ENCODE measurements at regions not wholly inside any gene's neighbourhood (a gene's known extent, or its start where the extent isn't known, plus 50 kb on each side); places are given as distances from the start of the nearest gene placed in this dataset.

DNA sequence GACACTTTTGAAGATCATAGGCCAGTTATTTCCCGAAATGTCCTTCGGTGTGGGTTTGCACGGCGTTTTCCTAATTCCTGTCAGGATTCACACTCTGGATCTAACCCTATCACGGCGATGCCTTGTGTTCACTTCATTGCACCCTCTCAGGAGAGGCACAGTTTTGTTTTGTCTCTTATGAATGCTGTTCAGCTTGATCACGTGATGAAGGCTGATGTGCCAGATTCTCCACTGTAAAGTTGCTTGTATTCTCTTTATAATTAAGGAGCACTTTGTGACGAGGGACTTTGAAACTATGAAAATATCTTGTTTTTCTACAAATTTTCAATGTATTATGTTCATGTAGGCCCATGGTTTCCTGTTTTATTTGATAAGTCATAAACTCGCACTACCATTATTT, 568.1 kb downstream of the ACTR3B start:
- DNase-seq (ENCODE audit: low read depth, low spot score), result no peak
- no peak overlapping the region for H3K27ac ChIP-seq

DNA sequence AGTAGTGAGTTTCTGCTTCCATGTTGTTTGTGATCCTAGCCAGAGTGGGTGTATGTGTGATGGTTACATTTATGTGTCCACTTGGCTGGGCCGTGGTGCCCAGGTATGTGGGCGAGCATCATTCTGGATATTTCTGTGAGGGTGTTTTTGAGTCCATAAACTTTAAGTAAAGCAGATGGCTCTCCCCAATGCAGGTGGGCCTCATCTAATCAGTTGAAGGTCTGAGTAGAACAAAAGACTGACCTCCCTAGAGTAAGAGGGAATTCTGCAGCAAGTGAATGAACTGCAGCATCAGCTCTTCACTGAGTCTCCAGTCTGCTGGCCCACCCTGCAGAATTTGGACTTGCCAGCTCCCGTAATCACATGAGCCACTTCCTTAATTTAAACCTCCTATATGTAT, 571.9 kb downstream of the ACTR3B start:
- no peak for DNase-seq (ENCODE audit: low read depth, low spot score)
- no peak overlapping the region for H3K27ac ChIP-seq

DNA sequence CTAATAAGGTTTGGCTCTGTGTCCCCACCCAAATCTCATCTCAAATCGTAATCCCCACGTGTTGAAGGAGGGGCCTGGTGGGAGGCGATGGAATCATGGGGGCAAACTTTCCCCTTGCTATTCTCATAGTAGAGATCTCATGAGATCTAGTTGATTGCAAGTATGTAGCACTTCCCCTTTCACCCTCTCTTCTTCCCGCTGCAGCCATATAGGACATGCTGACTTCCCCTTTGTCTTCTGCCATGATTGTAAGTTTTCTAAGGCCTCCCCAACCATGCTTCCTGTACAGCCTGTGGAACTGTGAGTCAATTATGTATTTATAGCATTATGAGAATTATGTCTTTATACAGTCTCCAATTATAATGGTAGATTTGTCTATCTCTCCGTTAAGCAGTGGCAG, 594.5 kb downstream of the ACTR3B start:
- no peak for DNase-seq (ENCODE audit: low read depth, low spot score)
- H3K27ac ChIP-seq, result no peak overlapping the region

DNA sequence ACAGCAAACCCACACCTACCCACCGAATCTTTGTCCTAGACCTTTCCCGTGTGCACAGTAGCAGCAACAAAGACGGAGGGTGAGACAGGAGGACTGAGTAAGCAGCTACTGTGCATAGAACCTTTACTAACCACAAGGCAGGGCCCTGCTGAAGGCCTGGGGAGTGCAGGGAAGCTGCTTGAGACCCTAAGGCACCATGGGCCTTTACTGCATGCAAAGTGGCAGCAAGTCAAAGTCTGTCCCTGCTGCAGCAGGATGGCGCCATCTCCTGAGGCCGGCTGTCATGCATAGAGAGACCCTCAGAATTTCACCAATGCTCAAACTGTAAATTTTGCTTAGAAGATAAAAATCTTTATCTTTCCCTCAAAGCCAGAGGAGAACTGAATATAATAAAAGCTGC, 610.5 kb downstream of the ACTR3B start:
- no peak for DNase-seq (ENCODE audit: low read depth, low spot score)
- H3K27ac ChIP-seq, result no peak overlapping the region

DNA sequence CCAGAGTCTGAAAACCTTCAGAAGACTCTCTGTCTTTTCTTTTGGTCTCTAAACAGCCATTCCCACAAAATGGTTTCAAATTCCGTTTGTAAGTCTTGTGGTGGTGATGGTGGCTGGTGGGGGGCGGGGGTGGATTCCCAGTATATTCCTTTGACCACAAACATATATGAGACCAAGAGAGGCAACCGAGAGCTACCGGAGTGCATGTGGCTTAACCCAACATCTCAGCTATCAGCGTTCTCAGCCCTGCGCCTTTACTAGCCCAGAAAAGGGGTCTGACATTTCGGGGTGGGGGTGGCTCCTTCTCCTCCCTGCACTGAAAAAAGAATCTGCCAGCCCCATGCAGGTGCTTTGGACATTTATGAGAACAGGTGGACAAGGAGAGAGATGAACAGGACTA, 621.1 kb downstream of the ACTR3B start:
- DNase-seq (ENCODE audit: low read depth, low spot score), result no peak

DNA sequence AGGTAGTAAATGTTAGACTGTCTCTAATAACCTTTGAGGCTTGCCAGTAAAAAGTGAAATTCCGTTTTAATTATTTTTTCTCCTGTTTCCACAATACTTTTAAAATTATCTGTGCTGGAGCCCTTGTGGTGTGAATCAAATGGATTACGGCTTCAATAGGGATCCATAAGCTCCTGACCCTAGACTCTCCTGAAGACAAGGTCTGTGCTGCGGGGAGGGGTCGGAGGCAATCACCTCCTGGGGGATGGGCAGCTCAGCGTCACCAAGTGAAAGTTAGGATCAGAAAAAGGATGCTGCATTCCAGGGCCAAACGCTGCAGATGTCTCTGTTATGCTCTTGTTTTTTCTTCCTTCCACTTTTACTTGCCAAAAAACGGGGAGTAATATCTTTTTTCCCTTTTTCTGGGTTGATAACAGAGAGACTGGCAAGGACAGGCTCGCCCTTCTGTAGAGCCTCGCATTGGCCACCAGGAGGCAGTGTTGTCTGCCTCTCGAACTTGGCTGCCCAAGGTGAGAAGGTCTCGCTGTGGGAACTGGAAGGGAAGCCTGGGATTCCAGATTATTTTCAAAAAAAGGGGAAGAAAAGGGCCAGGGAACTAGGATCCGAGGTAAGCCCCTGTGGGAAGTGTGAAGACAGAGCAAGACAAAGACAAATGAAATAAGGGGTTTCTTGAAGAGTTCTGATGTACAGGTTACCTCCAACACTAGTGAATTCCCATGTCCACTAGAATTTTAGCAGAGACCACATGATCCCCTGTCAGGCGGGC, 621.9 kb downstream of the ACTR3B start:
- no peak overlapping the region for H3K27ac ChIP-seq
- no peak for DNase-seq (ENCODE audit: low read depth, low spot score)

More for the DNA sequence above, 621.1 kb downstream of the ACTR3B start:
- no peak overlapping the region for H3K27ac ChIP-seq

DNA sequence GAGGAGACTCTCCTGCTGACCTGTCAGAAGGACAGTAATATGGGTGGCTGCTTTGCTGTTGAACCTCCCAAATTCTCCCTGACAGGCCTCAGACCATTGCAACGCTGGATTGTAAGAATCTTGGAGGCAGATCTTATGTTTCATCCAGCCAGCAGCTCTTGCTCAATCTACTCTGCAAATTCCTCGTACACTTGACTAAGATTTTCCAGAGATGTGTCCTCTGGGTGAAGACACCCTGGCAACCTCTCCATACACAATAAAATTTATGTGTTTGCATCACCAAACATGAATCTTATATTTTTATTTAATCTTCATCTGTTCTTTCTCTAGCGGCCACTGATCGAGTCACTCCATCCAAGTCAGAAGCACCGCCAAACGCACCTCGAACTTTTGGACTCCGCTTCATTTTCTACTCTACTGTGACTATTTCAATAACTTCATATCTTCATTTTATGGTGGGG, 623.1 kb downstream of the ACTR3B start:
- H3K27ac ChIP-seq, result no peak overlapping the region
- DNase-seq (ENCODE audit: low read depth, low spot score), result no peak

DNA sequence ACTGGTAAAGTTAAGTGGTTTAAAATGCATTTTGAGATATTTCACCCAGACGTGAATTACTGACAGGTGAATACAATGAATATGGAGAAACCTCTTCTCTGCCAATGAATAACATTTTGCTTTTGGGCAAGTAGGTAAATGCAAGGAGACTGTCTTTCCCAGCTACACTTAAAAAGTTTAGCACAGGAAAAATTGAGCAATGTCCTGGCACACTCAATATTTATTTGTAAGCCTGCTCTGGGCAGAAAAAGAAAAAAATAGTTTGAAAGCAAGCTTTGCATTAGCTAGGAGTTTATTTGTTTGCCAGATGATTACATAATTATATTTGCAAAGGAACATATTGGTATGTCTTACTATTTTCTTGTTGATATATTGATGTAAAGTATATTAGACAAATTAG, 624.2 kb downstream of the ACTR3B start:
- DNase-seq (ENCODE audit: low read depth, low spot score), result no peak
- no peak overlapping the region for H3K27ac ChIP-seq

DNA sequence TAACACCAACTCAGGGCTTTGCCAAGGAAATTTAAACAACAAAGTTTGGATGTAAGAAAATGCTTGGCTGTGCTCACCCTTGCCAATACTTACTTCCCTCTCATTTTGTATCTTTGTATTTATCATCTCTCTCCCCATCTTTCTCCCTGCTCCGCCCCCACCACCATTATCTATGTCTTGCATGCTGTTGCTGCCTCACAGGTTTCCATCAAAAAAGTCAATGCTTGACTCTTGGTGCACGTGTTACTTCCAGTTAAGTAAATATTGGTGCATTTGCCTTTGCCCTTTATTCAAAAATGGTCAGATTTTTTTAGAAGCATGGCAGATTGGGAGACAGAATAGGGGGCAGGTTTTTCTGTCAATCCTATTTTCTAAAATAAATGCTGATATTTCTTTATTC, 626.0 kb downstream of the ACTR3B start:
- no peak overlapping the region for H3K27ac ChIP-seq

DNA sequence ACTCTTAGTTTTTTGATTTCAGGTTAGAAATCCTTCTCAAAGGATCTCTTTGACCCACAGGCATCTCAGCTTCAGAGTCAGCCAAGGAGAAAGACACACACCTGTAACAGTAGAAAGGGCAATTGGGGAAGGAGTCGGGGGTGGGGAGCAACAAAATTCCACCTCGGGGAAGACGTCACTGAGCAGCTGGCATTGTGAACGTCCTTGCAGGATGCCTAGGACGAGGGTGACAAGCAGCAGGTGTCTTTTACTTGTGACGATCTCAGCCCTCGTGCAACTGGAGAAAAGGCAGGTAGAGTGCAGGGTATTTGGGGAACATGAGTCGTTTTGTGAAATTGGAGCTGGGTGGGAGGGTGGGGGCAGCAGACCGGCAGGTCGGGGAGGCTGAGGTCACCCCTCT, 627.0 kb downstream of the ACTR3B start:
- no peak overlapping the region for H3K27ac ChIP-seq
- no peak for DNase-seq (ENCODE audit: low read depth, low spot score)

More for the DNA sequence above, 626.0 kb downstream of the ACTR3B start:
- no peak for DNase-seq (ENCODE audit: low read depth, low spot score)

DNA sequence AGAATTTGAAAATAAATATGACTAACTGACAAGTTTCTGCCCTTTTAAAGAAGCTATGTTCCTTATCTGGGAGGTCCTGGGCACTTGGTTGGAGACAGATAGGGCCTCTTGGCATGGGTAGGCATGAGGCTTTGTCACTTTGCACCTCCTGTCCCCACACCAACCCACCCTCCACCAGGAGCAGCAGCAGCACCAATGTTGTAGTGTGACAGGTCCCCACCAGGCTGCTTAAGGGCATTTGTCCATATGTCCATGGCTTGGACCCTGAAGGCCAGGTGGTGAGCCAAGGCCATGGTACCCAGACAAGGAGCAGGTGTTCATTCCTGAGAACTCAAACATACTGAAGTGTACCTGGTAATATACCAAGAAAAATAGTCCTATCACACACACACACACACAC, 629.1 kb downstream of the ACTR3B start:
- no peak overlapping the region for H3K27ac ChIP-seq
- DNase-seq (ENCODE audit: low read depth, low spot score), result no peak

DNA sequence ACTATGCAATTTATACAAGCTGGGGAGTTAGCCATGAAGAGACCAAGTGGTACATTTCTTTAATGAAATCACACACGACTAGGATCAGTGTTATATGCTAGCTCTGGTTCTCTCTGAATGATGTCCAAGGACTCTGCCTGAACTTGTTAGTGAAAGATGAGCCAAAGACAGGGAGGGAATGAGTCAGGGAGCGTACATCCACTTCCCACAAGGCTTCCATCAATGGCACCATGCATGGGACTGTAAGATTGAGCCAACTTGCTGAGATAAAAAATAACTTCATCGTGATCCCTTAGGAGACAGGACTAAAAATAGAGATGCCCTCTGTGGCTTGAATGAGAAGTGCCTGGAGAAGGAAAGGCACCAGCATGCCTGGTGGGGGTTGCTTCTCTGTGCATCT, 629.7 kb downstream of the ACTR3B start:
- no peak for DNase-seq (ENCODE audit: low read depth, low spot score)
- H3K27ac ChIP-seq, result no peak overlapping the region

DNA sequence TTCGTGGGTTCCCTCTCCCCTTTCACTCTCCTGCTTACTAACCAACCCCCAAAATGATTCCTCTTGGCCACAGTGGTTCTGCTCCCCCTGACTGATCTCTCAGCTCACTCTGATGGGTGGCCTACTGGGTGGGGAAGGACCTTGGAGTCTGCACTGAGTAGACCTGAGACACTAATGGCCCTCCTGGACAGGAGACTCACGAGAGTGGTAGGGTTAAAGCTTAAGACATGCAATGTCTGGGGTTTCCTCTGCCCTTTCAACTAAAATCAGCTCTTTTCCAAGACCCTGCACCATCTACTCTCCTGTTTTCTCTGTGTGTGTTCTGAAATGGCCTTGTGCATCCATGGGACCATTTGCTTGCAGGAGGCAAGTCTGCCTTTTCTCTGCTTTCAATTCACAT, 631.4 kb downstream of the ACTR3B start:
- no peak for DNase-seq (ENCODE audit: low read depth, low spot score)

DNA sequence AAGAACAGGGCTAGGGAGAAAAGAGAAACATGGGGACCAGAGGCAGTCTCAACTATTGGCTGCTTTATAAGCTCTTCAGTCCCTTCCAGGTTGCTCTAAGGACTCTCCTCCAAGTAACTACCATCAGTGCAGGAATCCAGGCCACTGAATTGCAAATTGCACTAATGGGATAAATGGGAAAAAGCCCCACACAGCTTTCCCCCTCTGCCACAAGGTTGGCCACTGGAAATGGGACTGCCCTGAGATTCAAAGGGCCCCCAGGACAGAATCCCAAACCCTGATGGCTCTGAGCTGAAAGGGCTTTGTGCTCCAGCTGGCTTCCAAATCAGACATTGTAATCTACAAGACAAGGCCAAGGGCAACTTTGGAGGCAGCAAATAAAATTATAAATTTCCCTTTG, 633.2 kb downstream of the ACTR3B start:
- DNase-seq (ENCODE audit: low read depth, low spot score), result no peak
- no peak overlapping the region for H3K27ac ChIP-seq

More for the DNA sequence above, 631.4 kb downstream of the ACTR3B start:
- H3K27ac ChIP-seq, result no peak overlapping the region

DNA sequence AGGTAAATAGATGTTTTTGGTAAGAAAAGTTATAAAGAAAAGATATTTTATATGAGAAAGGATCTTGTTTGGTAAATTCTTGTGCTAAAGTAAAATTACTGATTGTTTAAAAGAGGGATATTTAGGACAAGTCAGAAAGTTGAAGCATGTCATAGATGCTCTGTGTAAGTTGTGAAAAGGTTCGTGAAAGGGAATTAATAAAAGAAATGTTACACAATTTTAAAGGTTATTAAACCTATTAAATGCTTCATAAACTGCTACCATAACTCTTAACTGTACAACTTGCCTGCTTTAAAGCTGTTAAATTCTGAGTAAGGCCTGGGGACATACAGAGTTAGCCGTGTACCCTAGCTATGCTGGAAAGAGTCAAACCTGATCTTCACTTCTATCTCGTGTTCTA, 634.1 kb downstream of the ACTR3B start:
- no peak overlapping the region for H3K27ac ChIP-seq
- DNase-seq (ENCODE audit: low read depth, low spot score), result no peak

DNA sequence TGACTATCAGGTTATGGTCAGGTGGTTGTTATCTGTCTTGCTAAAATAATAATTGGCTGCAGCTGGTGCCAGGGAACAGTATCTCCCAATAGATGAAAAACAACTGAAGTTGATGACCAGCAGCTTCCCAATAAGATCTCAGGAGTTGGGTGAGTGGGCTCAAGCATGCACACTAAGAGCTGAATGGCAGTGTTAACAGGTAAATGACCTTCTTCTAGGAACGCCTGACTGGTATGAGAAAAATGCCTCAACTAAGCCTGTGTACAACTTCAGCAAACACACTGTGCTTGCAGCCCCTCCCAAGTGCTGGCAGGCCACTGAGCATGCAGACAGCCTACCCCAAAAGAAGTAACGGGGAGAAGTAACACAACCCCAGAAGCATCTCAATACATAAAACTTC, 636.9 kb downstream of the ACTR3B start:
- H3K27ac ChIP-seq, result no peak overlapping the region
- no peak for DNase-seq (ENCODE audit: low read depth, low spot score)

DNA sequence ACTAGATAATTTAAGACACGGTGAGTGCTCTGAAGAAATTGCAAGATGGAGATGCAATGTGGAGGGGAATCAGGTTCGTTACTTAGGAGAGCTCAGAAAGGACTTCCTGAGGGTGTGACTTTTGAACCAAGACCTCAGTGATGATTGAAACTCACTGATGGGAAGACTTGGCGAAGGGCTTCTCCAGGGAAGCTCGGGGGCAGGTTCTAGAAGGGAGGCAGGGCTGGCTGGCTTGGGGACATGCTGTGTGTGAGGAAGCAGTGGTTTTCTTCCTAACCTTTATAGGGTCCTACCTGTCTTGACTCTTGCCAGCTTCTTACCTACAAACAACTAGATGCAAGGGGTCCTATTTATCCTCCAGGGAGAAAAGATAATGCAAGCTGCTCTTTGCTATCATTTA, 637.9 kb downstream of the ACTR3B start:
- H3K27ac ChIP-seq, result no peak overlapping the region
- DNase-seq (ENCODE audit: low read depth, low spot score), result no peak

DNA sequence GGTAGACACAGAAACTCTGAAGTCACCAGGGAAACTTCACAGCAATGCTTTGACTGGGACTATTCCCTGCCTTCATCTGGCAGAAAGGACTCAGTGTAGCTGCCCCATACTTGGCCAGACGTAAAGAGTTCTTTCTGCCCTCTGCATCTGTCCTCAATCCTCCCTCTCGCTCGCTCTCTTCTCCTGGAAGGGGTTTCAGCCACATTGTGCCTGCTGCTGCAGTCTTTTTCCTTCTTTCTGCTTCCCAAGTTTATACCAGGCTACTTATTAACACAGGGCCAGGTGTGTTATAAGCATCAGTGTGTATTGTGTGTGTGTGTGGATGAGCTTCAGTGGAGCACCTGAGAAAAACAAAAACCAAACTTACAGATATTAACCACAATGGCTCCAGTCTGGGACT, 638.4 kb downstream of the ACTR3B start:
- H3K27ac ChIP-seq, result no peak overlapping the region
- no peak for DNase-seq (ENCODE audit: low read depth, low spot score)

DNA sequence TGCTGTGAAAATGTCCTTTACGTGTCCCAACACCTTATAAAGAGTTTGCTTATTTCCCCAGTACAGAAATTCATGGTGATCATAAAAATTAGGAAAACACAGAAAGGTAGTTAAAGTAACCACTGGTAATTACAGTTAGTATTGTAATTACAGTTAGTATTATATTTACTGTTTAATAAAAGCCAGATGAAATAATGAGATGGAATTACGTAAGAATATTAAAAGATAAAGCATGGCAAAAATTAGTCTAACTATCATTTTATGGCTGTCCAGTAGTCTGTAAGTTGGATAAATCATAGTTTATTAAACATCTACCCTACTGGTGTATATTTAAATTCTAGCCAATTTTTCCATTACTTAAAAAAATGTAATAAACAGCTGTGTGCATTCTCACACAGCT, 638.8 kb downstream of the ACTR3B start:
- no peak for DNase-seq (ENCODE audit: low read depth, low spot score)

DNA sequence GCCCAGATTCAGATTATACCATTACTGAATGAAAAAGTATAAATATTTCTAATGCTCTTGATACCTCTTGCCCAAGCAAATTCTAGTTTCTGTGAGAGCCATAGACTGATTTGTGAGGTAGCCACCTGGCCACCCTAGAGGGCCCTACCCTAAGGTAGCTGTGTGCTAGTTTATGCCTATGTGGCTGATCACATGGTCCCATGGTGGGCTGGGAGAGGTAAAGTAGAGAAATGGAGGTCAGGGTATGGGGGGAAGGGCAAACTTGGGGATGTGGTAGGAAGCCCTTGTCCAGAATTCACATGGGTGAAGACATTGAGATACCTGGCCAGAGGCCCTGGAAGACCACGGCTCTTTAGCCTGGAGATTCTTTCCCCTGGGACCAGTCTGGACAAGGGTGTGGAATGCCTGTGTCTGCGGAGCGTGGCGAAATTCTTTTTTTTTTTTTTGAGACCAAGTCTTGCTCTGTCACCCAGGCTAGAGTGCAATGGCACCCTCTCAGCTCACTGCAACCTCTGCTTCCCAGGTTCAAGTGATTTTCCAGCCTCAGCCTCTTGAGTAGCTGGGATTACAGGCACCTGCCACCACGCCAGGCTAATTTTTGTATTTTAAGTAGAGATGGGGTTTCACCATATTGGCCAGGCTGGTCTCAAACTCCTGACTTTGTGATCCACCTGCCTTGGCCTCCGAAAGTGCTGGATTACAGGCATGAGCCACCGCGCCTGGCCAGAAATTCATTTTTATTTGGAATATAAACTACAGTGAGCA, 639.4 kb downstream of the ACTR3B start:
- DNase-seq (ENCODE audit: low read depth, low spot score), result no peak
- no peak overlapping the region for H3K27ac ChIP-seq

More for the DNA sequence above, 638.8 kb downstream of the ACTR3B start:
- no peak overlapping the region for H3K27ac ChIP-seq

DNA sequence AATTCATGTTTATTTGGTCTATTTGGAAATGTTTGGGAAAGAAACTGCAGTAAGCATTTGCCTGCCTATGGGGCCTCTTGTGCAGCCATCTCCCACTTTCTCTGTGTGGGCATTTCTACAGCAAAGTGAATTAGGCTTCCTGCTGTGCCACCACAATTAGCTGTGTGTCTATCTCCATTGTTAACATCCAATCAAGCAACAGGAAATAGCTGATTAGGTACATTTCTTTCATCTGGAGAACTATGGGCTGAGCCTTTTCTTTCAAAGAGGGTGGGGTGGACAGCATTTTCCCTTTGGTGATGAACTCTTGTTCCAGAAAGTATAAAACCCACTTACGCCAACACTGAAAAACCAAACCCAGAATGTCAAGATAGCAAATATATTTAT, 640.0 kb downstream of the ACTR3B start:
- no peak overlapping the region for H3K27ac ChIP-seq
- no peak for DNase-seq (ENCODE audit: low read depth, low spot score)
